Spleen (tissue), 7 donors: ENCODE measurements at regions not wholly inside any gene's neighbourhood (a gene's known extent, or its start where the extent isn't known, plus 50 kb on each side); places are given as distances from the start of the nearest gene placed in this dataset.

ENCODE experiments used
- CTCF ChIP-seq, 11 experiments: fragments of 200-600 bp in 7 of 11; fragments of 450-650 bp in 4 of 11; sonication (generic) in 4 of 11; IDR thresholded peaks in 8 of 11; conservative IDR thresholded peaks in 3 of 11; 1 replicate in 7 of 11; 2 replicates in 4 of 11; pipeline versions ENCODE4 v1.4.0 to v1.8.0; 2016 to 2021; ENCODE audit warnings: antibody characterized with exemption in 11 of 11, inconsistent platforms in 4 of 11, mild to moderate bottlenecking in 1 of 11
- POLR2A ChIP-seq, 3 donors: fragments of 450-650 bp; IDR thresholded peaks; one replicate each; pipeline ENCODE4 v1.5.1; 2017; ENCODE audit warnings: antibody characterized with exemption in 3 of 3, mild to moderate bottlenecking in 1 of 3
- POLR2AphosphoS5 ChIP-seq, 3 donors: sonication (generic); formaldehyde crosslinking; IDR thresholded peaks; one replicate each; pipeline ENCODE4 v1.5.1; 2017; ENCODE audit warnings: antibody characterized with exemption in 3 of 3
- donor health status: DM: no; HTN: no; CAD: no; lungs with moderate emphysema.
- donor health status: DM: no; HTN: no; CAD: no.
- donor health status: DM: no; HTN: no; CAD: no.

- TF ChIP-seq CTCF (IDR thresholded peaks at IDR 0.05 in 8 of 11, conservative IDR thresholded peaks at IDR 0.05 in 3 of 11) = no peak
- TF ChIP-seq POLR2A (IDR thresholded peaks at IDR 0.05) = no peak
- TF ChIP-seq POLR2AphosphoS5 (IDR thresholded peaks at IDR 0.05) = no peak
Measured at GRCh38 chr20:48422242-48422960, 405.4 kb downstream of the PREX1 start.
